ENCODE measurements at regions not wholly inside any gene's neighbourhood (a gene's known extent, or its start where the extent isn't known, plus 50 kb on each side); places are given as distances from the start of the nearest gene placed in this dataset.

- no peak for TF ChIP-seq CSRNP3 (CRISPR knock-in tag; IDR thresholded peaks at IDR 0.05)
- no peak for TF ChIP-seq ZFP30 (CRISPR knock-in tag; IDR thresholded peaks at IDR 0.05)
- no peak for TF ChIP-seq TOX (CRISPR knock-in tag; IDR thresholded peaks at IDR 0.05; ENCODE audit: borderline replicate concordance)
- TF ChIP-seq TCF4 (CRISPR knock-in tag; IDR thresholded peaks at IDR 0.05; ENCODE audit: borderline replicate concordance) = no peak
- no peak for TF ChIP-seq ZNF565 (CRISPR knock-in tag; conservative IDR thresholded peaks at IDR 0.05; ENCODE audit: low read depth)
- TF ChIP-seq ZC3H10 (CRISPR knock-in tag; IDR thresholded peaks at IDR 0.05) = no peak
- TF ChIP-seq RARB (CRISPR knock-in tag; IDR thresholded peaks at IDR 0.05) = no peak
These were observed 320.2 kb upstream of the ARGLU1 start (continued) for GRCh38 chr13:106888148-106888547.

- TF ChIP-seq OSR1 (CRISPR knock-in tag; IDR thresholded peaks at IDR 0.05) = no peak
- TF ChIP-seq CSRNP3 (CRISPR knock-in tag; IDR thresholded peaks at IDR 0.05) = no peak
- TF ChIP-seq ZC3H10 (CRISPR knock-in tag; IDR thresholded peaks at IDR 0.05) = no peak
- no peak for TF ChIP-seq ZFP3 (CRISPR knock-in tag; IDR thresholded peaks at IDR 0.05)
- no peak for TF ChIP-seq ESRRG (CRISPR knock-in tag; IDR thresholded peaks at IDR 0.05)
- TF ChIP-seq PPARA (CRISPR knock-in tag; IDR thresholded peaks at IDR 0.05; ENCODE audit: borderline replicate concordance) = no peak
- TF ChIP-seq GLIS3 (CRISPR knock-in tag; IDR thresholded peaks at IDR 0.05) = no peak
- TF ChIP-seq CREB5 (CRISPR knock-in tag; IDR thresholded peaks at IDR 0.05; ENCODE audit: low read depth) = no peak
- TF ChIP-seq ISL1 (CRISPR knock-in tag; IDR thresholded peaks at IDR 0.05) = no peak
- no peak for TF ChIP-seq SNAI2 (CRISPR knock-in tag; IDR thresholded peaks at IDR 0.05)
- TF ChIP-seq ZNF565 (CRISPR knock-in tag; conservative IDR thresholded peaks at IDR 0.05; ENCODE audit: low read depth) = no peak
- TF ChIP-seq TSHZ2 (CRISPR knock-in tag; IDR thresholded peaks at IDR 0.05) = no peak
- TF ChIP-seq ZNF8 (CRISPR knock-in tag; IDR thresholded peaks at IDR 0.05) = no peak
- TF ChIP-seq PATZ1 (CRISPR knock-in tag; IDR thresholded peaks at IDR 0.05; ENCODE audit: borderline replicate concordance) = no peak
- no peak for TF ChIP-seq BACH2 (CRISPR knock-in tag; IDR thresholded peaks at IDR 0.05; ENCODE audit: borderline replicate concordance)
- no peak for TF ChIP-seq POU6F1 (CRISPR knock-in tag; IDR thresholded peaks at IDR 0.05; ENCODE audit: borderline replicate concordance, low read depth)
- no peak for TF ChIP-seq ARNTL (CRISPR knock-in tag; IDR thresholded peaks at IDR 0.05; ENCODE audit: borderline replicate concordance, low read depth)
- TF ChIP-seq TCF4 (CRISPR knock-in tag; IDR thresholded peaks at IDR 0.05; ENCODE audit: borderline replicate concordance) = no peak
- TF ChIP-seq TOX (CRISPR knock-in tag; IDR thresholded peaks at IDR 0.05; ENCODE audit: borderline replicate concordance) = no peak
- no peak for TF ChIP-seq ZFP30 (CRISPR knock-in tag; IDR thresholded peaks at IDR 0.05)
- ATAC-seq = no peak
These were observed 319.7 kb upstream of the ARGLU1 start for GRCh38 chr13:106887686-106888085.
